HG03159 (cell line): ENCODE measurements at regions not wholly inside any gene's neighbourhood (a gene's known extent, or its start where the extent isn't known, plus 50 kb on each side); places are given as distances from the start of the nearest gene placed in this dataset.

Source experiments
- ATAC-seq: cut with Tn5 transposase; IDR thresholded peaks from one replicate; pipeline ENCODE4 v1.9.1; 2021; ENCODE audit warnings: mild to moderate bottlenecking, moderate library complexity; ENCODE audit not compliant: unreplicated experiment

GRCh38 chr10:101297901-101298486, 56.0 kb upstream of the BTRC start:
- peak; percentile 54 for ATAC-seq

- no peak for ATAC-seq
Observed at GRCh38 chr10:101299211-101299610, 54.8 kb upstream of the BTRC start.

GRCh38 chr10:101301111-101301731, 52.7 kb upstream of the BTRC start:
- no peak for ATAC-seq

- no peak for ATAC-seq
Observed at GRCh38 chr10:101303087-101303703, 50.8 kb upstream of the BTRC start.
